Karpas-422 (cell line): ENCODE measurements at regions not wholly inside any gene's neighbourhood (a gene's known extent, or its start where the extent isn't known, plus 50 kb on each side); places are given as distances from the start of the nearest gene placed in this dataset.

Experiments used
- DNase-seq: peaks from one replicate; pipeline ENCODE4 v3.0.0-alpha.2; 2015
- H2AFZ ChIP-seq: fragments of 200-600 bp; sonication (generic); 2 replicates; pipeline ENCODE4 v1.6.1; 2014; ENCODE audit warnings: antibody characterized with exemption, low read length, mixed read lengths
- H3K27ac ChIP-seq: fragments of 200-600 bp; sonication (generic); 2 replicates; pipeline ENCODE4 v1.5.1; 2014; ENCODE audit warnings: mild to moderate bottlenecking, low read length, moderate library complexity
- H3K27me3 ChIP-seq: fragments of 200-600 bp; sonication (generic); 2 replicates; pipeline ENCODE4 v1.6.1; 2014; ENCODE audit warnings: low read length, mixed read lengths
- H3K36me3 ChIP-seq: fragments of 200-600 bp; sonication (generic); 2 replicates; pipeline ENCODE4 v1.6.1; 2014; ENCODE audit warnings: low read length, mixed read lengths; ENCODE audit not compliant: insufficient read depth
- H3K4me1 ChIP-seq: fragments of 200-600 bp; sonication (generic); 2 replicates; pipeline ENCODE4 v1.6.1; 2014; ENCODE audit warnings: mild to moderate bottlenecking, low read length, mixed read lengths
- H3K4me2 ChIP-seq: fragments of 200-600 bp; sonication (generic); 2 replicates; pipeline ENCODE4 v1.6.1; 2014; ENCODE audit warnings: low read length, low read depth, mild to moderate bottlenecking; ENCODE audit not compliant: poor library complexity, severe bottlenecking
- H3K4me3 ChIP-seq: fragments of 200-600 bp; sonication (generic); 2 replicates; pipeline ENCODE4 v1.5.1; 2014; ENCODE audit warnings: mild to moderate bottlenecking, antibody characterized with exemption, low read length, mixed read lengths
- H3K79me2 ChIP-seq: fragments of 200-600 bp; sonication (generic); 2 replicates; pipeline ENCODE4 v1.6.1; 2014; ENCODE audit warnings: mild to moderate bottlenecking, low read length, mixed read lengths
- H3K9ac ChIP-seq: fragments of 200-600 bp; sonication (generic); 2 replicates; pipeline ENCODE4 v1.6.0; 2014; ENCODE audit warnings: low read length
- H3K9me2 ChIP-seq: fragments of 200-600 bp; sonication (generic), shearing (Covaris generic); replicated peaks from 2 replicates; pipeline ENCODE4 v1.6.0; 2014; ENCODE audit warnings: mild to moderate bottlenecking, low read length, moderate library complexity; ENCODE audit not compliant: insufficient read depth
- H3K9me3 ChIP-seq: fragments of 300-700, 200-600 bp; sonication (generic); 2 replicates; pipeline ENCODE4 v1.6.1; 2014; ENCODE audit warnings: low read length, mixed read lengths
- H4K20me1 ChIP-seq: fragments of 200-600 bp; sonication (generic); 2 replicates; pipeline ENCODE4 v1.6.1; 2014; ENCODE audit warnings: mild to moderate bottlenecking, antibody characterized with exemption, low read length, low read depth; ENCODE audit not compliant: insufficient read depth

- no peaks in the 10 kb centered on the region for H4K20me1 ChIP-seq
- H3K36me3 ChIP-seq = no peaks in the 10 kb centered on the region
- H2AFZ ChIP-seq = no peak overlapping the region
- no peaks in the 10 kb centered on the region for H3K9me3 ChIP-seq
- H3K79me2 ChIP-seq = no peaks in the 10 kb centered on the region
- no peak overlapping the region for H3K27ac ChIP-seq
- no peak overlapping the region for H3K4me3 ChIP-seq
- no peak for DNase-seq
- H3K4me1 ChIP-seq = no peaks in the 10 kb centered on the region
- H3K9me2 ChIP-seq = no peaks in the 10 kb centered on the region
- H3K27me3 ChIP-seq = no peaks in the 10 kb centered on the region
- no peak overlapping the region for H3K9ac ChIP-seq
- no peak overlapping the region for H3K4me2 ChIP-seq
Observed at GRCh38 chr4:184575306-184575705, 73.9 kb downstream of the CASP3 start.

GRCh38 chr4:184574861-184575260 lies 74.4 kb downstream of the CASP3 start:
- Histone ChIP-seq H3K4me1 (no peaks in the 10 kb centered on the region), H3K36me3 (no peaks in the 10 kb centered on the region), H3K27ac (no peak overlapping the region), H3K9me3 (no peaks in the 10 kb centered on the region), H3K9ac (no peak overlapping the region), H3K27me3 (no peaks in the 10 kb centered on the region), H2AFZ (no peak overlapping the region), H3K4me3 (no peak overlapping the region), H3K79me2 (no peaks in the 10 kb centered on the region), H3K4me2 (no peak overlapping the region), H4K20me1 (no peaks in the 10 kb centered on the region), H3K9me2 (no peaks in the 10 kb centered on the region)
- DNase-seq = no peak

GRCh38 chr4:184573701-184574100 lies 75.5 kb downstream of the CASP3 start:
- Histone ChIP-seq H3K9me2 (no peaks in the 10 kb centered on the region), H3K4me1 (no peaks in the 10 kb centered on the region), H3K4me3 (no peak overlapping the region), H2AFZ (no peak overlapping the region), H4K20me1 (no peaks in the 10 kb centered on the region), H3K27me3 (no peaks in the 10 kb centered on the region), H3K4me2 (no peak overlapping the region), H3K27ac (no peak overlapping the region), H3K9me3 (no peaks in the 10 kb centered on the region), H3K36me3 (no peaks in the 10 kb centered on the region), H3K79me2 (no peaks in the 10 kb centered on the region), H3K9ac (no peak overlapping the region)
- DNase-seq = no peak

GRCh38 chr4:184568770-184569169 lies 80.5 kb downstream of the CASP3 start:
- Histone ChIP-seq H3K9me3 (no peaks in the 10 kb centered on the region), H4K20me1 (no peaks in the 10 kb centered on the region), H3K27ac (no peak overlapping the region), H3K36me3 (no peaks in the 10 kb centered on the region), H3K27me3 (no peaks in the 10 kb centered on the region), H3K9ac (no peak overlapping the region), H3K79me2 (no peaks in the 10 kb centered on the region), H2AFZ (peak overlapping the region; percentile 48; the same call in 1 of the 2 replicates), H3K4me2 (peak overlapping the region; percentile 32), H3K9me2 (no peaks in the 10 kb centered on the region), H3K4me1 (peaks cover 3% of the 10 kb centered on the region; the same call in 1 of the 2 replicates), H3K4me3 (no peak overlapping the region)
- no peak for DNase-seq

- H3K9me3 ChIP-seq = no peaks in the 10 kb centered on the region
- no peaks in the 10 kb centered on the region for H4K20me1 ChIP-seq
- H3K36me3 ChIP-seq = no peaks in the 10 kb centered on the region
- no peaks in the 10 kb centered on the region for H3K27me3 ChIP-seq
- H3K9me2 ChIP-seq = no peaks in the 10 kb centered on the region
- no peak overlapping the region for H2AFZ ChIP-seq
- no peak overlapping the region for H3K4me3 ChIP-seq
- H3K79me2 ChIP-seq = no peaks in the 10 kb centered on the region
- H3K9ac ChIP-seq = no peak overlapping the region
- peaks cover 2% of the 10 kb centered on the region; the same call in 1 of the 2 replicates for H3K4me1 ChIP-seq
- DNase-seq = no peak
- H3K4me2 ChIP-seq = no peak overlapping the region
- no peak overlapping the region for H3K27ac ChIP-seq
Observed at GRCh38 chr4:184563621-184564020, 85.6 kb downstream of the CASP3 start.

- H3K27me3 ChIP-seq = no peaks in the 10 kb centered on the region
- H3K4me2 ChIP-seq = no peak overlapping the region
- H4K20me1 ChIP-seq = no peaks in the 10 kb centered on the region
- no peak overlapping the region for H3K4me3 ChIP-seq
- H3K79me2 ChIP-seq = no peaks in the 10 kb centered on the region
- no peak overlapping the region for H3K27ac ChIP-seq
- H3K9me2 ChIP-seq = no peaks in the 10 kb centered on the region
- H3K4me1 ChIP-seq = no peaks in the 10 kb centered on the region
- H3K9ac ChIP-seq = no peak overlapping the region
- H3K9me3 ChIP-seq = no peaks in the 10 kb centered on the region
- DNase-seq = no peak
- H3K36me3 ChIP-seq = no peaks in the 10 kb centered on the region
- no peak overlapping the region for H2AFZ ChIP-seq
Observed at GRCh38 chr4:184558996-184559395, 84.6 kb upstream of the IRF2 start.

- no peaks in the 10 kb centered on the region for H4K20me1 ChIP-seq
- no peaks in the 10 kb centered on the region for H3K27me3 ChIP-seq
- H3K4me1 ChIP-seq = no peaks in the 10 kb centered on the region
- H2AFZ ChIP-seq = no peak overlapping the region
- no peaks in the 10 kb centered on the region for H3K9me2 ChIP-seq
- no peaks in the 10 kb centered on the region for H3K9me3 ChIP-seq
- H3K36me3 ChIP-seq = no peaks in the 10 kb centered on the region
- no peak overlapping the region for H3K9ac ChIP-seq
- DNase-seq = no peak
- H3K4me2 ChIP-seq = no peak overlapping the region
- H3K79me2 ChIP-seq = no peaks in the 10 kb centered on the region
- H3K4me3 ChIP-seq = no peak overlapping the region
- H3K27ac ChIP-seq = no peak overlapping the region
Observed at GRCh38 chr4:184553891-184554290, 79.5 kb upstream of the IRF2 start.

GRCh38 chr4:184550476-184550875 lies 76.1 kb upstream of the IRF2 start:
- Histone ChIP-seq H3K27ac (no peak overlapping the region), H3K9ac (no peak overlapping the region), H3K4me1 (no peaks in the 10 kb centered on the region), H2AFZ (no peak overlapping the region), H3K9me3 (no peaks in the 10 kb centered on the region), H4K20me1 (no peaks in the 10 kb centered on the region), H3K9me2 (no peaks in the 10 kb centered on the region), H3K79me2 (no peaks in the 10 kb centered on the region), H3K27me3 (no peaks in the 10 kb centered on the region), H3K4me3 (no peak overlapping the region), H3K4me2 (no peak overlapping the region), H3K36me3 (no peaks in the 10 kb centered on the region)
- DNase-seq = no peak
